HuH-7 (cell line): ENCODE measurements at regions not wholly inside any gene's neighbourhood (a gene's known extent, or its start where the extent isn't known, plus 50 kb on each side); places are given as distances from the start of the nearest gene placed in this dataset.

Experiments used
- DNase-seq: peaks from one replicate; pipeline ENCODE4 v3.0.0; 2011; ENCODE audit warnings: low spot score

GRCh38 chr7:46237466-46237865 lies 316.4 kb upstream of the IGFBP3 start:
- no peak for DNase-seq

DNA sequence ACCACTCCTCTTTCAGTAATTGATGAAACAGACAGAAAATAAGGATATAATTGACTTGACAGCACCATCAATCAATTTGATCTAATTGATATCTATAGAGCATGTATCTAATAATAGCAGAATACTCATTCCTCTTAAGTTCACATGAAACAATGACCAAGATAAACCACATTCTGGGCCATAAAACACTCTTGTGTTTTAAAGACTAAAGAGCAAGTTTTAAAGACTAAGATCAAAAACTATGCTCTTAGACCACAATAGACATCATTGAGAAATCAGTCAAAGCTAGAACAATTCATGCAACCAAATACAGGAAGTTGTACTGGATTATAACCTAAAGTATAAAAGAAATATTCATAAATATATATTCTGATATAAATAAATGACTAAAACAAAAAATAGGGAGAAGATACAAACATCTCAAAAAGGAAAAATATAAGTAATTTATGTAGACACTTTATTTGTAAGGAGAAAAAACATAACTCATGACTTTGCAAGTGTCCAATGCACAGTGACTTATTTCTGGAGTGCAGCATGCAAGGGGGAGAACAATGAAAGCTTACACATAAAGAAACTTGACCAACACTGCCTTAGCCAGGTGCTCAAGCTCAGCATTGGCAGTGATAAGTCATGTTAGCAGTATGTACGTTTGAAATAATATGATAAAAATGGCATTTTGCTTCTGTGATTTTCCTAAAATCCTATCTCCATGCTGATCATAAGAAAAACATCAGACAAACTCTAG lies 312.7 kb upstream of the IGFBP3 start:
- no peak for DNase-seq

- no peak for DNase-seq
These were observed 309.9 kb upstream of the IGFBP3 start for GRCh38 chr7:46230990-46231305.

DNA sequence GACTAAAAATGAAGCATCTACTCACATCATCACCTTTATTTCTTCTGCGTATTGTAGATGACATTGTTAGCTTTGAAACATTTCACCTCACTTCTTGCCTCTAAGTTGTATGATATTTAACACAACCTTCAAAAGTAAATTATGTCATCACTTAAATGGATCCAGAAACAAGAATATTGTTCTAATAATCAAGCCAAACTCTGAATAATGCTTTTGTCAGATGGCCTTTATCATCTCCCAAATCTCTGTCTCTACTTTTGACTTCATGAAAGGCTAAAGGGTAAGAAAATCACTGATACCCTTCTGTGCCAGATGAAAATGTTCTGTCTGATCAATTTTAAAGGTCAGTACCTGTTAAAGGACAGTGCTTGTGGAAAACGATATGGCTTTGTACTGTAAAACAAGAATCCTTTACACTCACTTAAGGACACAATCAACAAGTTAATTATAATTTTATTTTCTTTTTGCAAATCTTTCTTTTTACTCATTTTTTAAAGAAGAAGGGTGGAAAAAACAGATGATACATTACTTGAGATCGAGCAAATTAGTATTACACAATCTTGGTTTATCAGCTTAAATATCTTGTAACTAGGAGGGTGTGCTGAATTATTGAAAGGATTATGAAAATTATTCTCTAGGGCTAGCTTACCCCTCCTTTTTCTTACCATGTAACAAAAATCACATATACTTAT lies 309.4 kb upstream of the IGFBP3 start:
- no peak for DNase-seq

DNA sequence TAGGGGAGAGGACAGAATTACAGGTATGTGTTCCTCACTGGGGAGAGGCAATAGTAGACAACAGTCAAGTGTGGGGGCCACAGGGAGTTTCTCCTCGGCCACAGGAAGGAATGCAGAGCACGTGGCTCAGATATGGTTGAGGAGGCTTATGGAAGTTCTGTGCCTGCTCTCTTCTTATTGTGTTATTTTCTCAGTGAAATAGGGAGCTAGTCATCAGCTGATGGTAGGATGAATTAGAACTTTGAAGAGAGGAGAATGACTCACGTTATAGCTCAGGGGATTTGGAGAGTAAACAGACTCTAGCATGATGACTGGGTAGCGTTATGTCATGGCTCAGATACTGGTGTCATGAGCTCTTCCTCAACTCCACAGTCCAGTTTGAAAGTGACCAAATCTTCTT lies 308.3 kb upstream of the IGFBP3 start:
- no peak for DNase-seq

- DNase-seq: no peak
These were observed 305.8 kb upstream of the IGFBP3 start for GRCh38 chr7:46226860-46227259.

- DNase-seq: no peak
These were observed 303.3 kb upstream of the IGFBP3 start for GRCh38 chr7:46224363-46224762.

GRCh38 chr7:46220066-46220630 lies 299.1 kb upstream of the IGFBP3 start:
- DNase-seq: no peak

DNA sequence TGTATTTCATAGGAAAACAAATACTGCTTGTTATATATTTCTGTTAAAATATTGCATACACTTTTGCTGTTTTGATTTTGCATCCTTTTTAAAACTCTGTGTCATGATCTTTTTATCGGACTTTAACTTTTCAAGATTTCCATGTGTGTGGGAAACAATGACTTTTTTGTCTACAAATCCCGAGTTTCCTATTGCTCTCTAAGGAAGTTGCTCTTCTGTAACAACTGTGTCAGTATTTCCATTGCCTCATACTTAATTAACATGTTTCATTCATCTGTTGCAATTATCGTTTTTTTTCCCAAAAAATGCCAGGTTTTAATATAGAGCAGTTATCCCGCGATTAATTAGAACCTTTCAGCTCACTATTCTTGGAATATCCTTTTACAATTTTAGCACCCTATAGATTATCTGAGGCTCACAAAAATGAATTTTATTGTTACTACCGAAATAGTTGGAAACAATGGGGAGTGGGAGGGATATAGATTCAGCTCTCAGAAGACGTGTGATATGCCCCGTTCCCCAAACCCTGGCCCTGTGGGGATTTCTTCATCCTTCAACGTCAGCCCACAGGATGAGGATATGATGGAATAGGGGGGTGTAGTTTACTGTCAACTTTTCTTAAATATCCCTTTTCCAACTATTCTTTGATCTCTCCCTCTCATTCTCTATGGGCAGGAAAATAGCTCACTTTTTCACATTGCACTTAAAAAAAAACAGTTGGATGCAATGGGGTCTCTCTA lies 297.6 kb upstream of the IGFBP3 start:
- no peak for DNase-seq

GRCh38 chr7:46215987-46216567 lies 295.0 kb upstream of the IGFBP3 start:
- peak; percentile 52 for DNase-seq

GRCh38 chr7:46214526-46214925 lies 293.5 kb upstream of the IGFBP3 start:
- DNase-seq: no peak

DNA sequence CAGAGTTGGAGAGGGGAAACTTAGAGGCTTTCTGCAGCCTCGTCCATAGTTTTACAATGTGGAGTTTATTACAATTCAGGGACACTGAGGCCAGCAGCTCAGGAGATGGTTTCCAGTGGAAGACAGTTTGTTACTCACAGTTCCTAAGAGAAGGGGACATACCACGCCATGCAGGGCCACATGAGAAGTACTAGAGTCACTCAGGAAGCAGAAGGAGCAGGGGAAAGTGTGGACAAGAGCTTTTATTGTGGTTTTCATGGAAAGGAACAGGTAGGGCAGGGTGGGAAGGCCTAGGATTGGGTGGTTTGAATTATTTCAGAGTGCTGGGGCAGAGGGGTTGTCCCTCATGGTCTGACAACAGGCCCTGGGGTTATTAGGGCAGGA lies 292.1 kb upstream of the IGFBP3 start:
- no peak for DNase-seq

DNA sequence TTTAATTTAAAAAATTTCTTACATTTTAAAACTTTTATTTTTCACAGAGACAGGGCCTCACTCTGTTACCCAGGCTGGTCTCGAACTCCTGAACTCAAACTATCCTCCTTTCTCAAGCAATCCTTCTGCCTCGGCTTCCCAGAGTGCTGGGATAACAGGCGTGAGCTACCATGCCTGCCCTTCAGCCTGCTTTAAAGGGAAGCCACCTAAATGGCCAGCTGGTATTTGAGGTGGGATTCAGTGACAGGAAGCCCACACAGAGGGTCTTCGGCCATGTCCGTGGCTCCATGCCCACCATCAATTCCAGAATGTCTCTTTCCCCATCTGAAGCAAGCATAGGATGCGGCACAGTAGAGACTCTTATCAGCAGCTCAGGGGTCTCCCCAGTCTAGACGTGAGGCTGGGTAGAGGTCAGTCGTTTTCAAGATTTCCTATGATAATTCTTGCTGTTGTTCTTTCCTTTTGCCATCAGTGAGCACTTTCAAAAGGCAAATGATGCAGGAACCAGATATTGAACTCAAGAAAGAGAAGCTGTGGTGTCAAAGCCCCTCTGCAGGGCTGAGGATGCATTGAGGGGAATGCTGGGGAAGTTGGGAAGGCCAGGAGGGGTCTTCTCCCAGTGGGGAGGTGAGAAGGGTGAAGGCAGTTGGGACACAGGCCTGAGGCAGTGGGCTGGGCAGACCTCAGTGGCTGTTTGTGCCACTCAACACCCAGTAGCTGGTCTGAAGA lies 291.5 kb upstream of the IGFBP3 start:
- no peak for DNase-seq

DNA sequence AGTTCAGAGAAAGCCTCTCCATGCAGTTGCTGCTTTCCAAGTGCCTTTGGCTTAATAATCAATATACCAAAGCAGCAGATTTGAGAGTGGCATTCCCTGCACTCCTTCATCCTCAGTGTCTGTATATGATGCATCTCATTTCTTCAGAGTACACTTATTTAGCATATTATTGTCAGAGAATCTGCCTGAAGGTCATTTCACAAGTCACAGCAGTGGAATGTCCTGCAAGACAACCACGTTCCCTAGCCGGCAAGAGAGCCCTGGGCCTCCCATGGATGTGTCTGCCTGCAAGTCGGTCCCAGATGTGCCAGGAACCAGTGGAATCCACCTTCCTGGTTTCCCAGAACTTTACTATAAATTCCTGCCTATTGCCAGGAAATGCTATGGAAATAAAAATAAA lies 289.4 kb upstream of the IGFBP3 start:
- DNase-seq: no peak

- no peak for DNase-seq
These were observed 288.7 kb upstream of the IGFBP3 start for GRCh38 chr7:46209611-46210388.

DNA sequence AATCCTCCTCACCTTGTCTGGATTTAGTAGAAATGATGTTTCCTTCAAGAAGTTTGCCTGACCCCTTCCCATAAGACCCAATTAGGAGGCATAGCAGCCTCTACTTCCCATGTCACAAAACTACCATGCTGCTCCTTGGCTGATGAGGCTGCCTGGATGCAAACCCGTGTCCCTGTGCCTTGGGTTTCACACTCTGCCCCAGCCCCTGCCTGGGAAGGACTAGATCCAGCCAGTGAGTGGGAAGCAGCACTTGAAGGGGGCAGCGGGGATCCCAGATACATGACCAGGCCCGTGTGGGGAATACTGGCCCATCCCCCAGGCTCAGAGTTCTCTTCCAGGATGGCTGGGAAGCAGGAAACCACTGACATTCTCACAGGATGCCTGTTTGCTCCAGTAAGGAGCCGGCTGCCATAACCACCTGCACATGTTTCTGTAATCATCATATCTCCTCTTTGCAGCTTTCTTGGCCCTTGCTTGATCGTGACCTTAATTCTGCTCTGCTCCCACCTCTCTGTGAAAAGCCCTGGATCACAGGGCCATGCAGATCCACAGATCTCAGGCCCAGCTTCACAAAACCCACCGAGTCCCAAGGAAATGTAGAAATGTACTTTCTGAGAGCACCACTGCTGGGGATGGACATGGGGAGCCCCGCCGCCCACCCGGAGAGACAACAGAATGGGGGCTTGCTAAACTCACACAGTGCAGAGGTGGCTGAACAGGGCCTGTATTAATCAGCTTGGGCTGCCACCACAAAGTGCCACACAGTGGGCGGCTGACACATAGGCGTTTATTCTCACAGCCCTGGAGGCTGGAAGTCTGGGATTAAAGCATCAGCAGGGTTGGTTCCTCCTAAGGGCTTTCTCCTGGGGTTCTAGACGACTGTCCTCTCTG lies 287.8 kb upstream of the IGFBP3 start:
- no peak for DNase-seq

GRCh38 chr7:46207931-46208634 lies 287.0 kb upstream of the IGFBP3 start:
- DNase-seq: no peak

DNA sequence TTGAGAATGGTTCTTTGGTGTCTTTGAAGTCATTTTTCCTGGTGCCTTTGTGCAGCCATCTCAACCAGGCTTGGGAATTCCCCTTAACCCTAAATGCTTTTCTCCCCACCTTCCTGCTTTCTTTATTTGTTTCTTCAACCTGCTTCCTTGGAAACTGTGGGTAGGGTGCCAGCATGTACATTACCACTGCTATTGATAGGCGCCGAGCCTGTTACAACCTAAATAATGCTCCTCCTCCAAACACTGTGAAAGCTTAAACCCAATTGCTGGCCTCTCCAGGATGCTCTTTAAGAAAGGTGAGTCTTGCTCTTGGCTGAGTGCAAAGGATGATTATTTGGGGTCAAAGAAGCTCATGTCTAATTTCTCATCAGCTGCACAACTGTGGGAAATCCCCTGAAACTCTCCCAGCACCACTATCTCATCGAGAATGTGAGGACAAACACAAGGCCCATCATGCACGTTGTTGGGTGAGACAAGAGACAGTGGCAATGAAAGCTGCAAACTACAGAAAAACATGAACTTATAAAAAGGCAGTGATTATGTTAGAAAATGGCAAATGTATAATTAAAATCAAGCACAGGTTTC lies 285.5 kb upstream of the IGFBP3 start:
- DNase-seq: no peak

DNA sequence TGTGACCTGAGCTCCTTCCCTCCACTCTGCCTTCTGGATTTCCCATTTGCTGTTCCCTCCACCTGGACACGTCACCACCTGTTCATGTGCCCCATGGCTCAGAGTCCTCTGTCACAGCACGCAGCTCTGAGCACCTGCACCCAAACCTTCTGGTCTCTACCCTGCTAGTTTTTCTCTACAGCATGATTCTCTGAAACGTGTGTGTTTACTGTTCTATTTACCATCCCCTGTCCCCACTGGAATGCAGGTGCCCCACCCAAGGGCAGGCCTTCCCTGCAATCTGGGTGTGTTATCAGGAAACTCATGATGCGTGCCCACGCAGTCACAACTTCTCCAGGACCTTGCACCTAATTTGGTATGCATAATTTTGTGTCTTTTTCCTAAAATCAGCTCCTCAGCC lies 284.4 kb upstream of the IGFBP3 start:
- DNase-seq: peak; percentile 27
